Left lung (tissue), 4 donors: ENCODE measurements at regions not wholly inside any gene's neighbourhood (a gene's known extent, or its start where the extent isn't known, plus 50 kb on each side); places are given as distances from the start of the nearest gene placed in this dataset.

ENCODE experiments used
- ATAC-seq: fragments of 200-7000 bp; cut with Tn5 transposase; one replicate; pipeline ENCODE4 v1.9.1; 2020; ENCODE audit warnings: moderate library complexity
- DNase-seq, 4 donors: peaks; one replicate each; pipeline ENCODE4 v3.0.0-alpha.2; 2013 to 2020
- H3K27ac ChIP-seq, 2 donors: fragments of 200-600 bp; sonication (generic) in 1 of 2; one replicate each; pipeline versions ENCODE4 v1.5.0 to v1.8.0; 2020 to 2021
- H3K27me3 ChIP-seq, 2 donors: fragments of 200-600 bp; sonication (generic) in 1 of 2; one replicate each; pipeline versions ENCODE4 v1.5.0 to v1.8.0; 2020 to 2021
- H3K36me3 ChIP-seq, 2 donors: fragments of 200-600 bp; sonication (generic) in 1 of 2; one replicate each; pipeline versions ENCODE4 v1.5.0 to v1.8.0; 2020 to 2021
- H3K4me1 ChIP-seq, 2 donors: fragments of 200-600 bp; one replicate each; pipeline ENCODE4 v1.8.0; 2021
- H3K4me3 ChIP-seq, 2 donors: fragments of 200-600 bp; sonication (generic) in 1 of 2; one replicate each; pipeline versions ENCODE4 v1.5.0 to v1.8.0; 2020 to 2021; ENCODE audit warnings: mild to moderate bottlenecking in 1 of 2
- H3K9me3 ChIP-seq, 2 donors: fragments of 200-600 bp; sonication (generic) in 1 of 2; one replicate each; pipeline versions ENCODE4 v1.5.0 to v1.8.0; 2020 to 2021
- CTCF ChIP-seq, 2 donors: fragments of 200-600 bp; sonication (generic) in 1 of 2; IDR thresholded peaks; one replicate each; pipeline versions ENCODE4 v1.5.0 to v1.8.0; 2021; ENCODE audit warnings: antibody characterized with exemption in 2 of 2
- intact Hi-C, 2 donors: fragments of 100-400 bp; cut with DNase I; formaldehyde crosslinking; loops; one replicate each; pipeline versions ENCODE4 v1.11.2 to v1.14.2; 2022
- donor health status: DM: no; HTN: yes; CAD: no.
- donor health status: DM: no; HTN: no; CAD: no.

- Histone ChIP-seq H3K9me3 (no peaks in the 10 kb centered on the region), H3K36me3 (no peaks in the 10 kb centered on the region), H3K27me3 (no peaks in the 10 kb centered on the region), H3K4me1 (no peaks in the 10 kb centered on the region), H3K27ac (no peak overlapping the region), H3K4me3 (no peak overlapping the region)
- no peak for DNase-seq
- no peak for ATAC-seq
- intact Hi-C loops: no loop called here
- TF ChIP-seq CTCF (IDR thresholded peaks at IDR 0.05): no peak
Measured at GRCh38 chr13:80751854-80752253, 410.9 kb upstream of the SPRY2 start.

- no peak for DNase-seq
Measured at GRCh38 chr13:80744147-80744914, 403.4 kb upstream of the SPRY2 start.

GRCh38 chr13:80742033-80742432, 401.1 kb upstream of the SPRY2 start:
- Histone ChIP-seq H3K27me3 (no peaks in the 10 kb centered on the region), H3K36me3 (no peaks in the 10 kb centered on the region), H3K4me3 (no peak overlapping the region), H3K4me1 (no peaks in the 10 kb centered on the region), H3K9me3 (peaks cover 0 to 15% of the 10 kb centered on the region in 2 donors), H3K27ac (no peak overlapping the region)
- DNase-seq: no peak
- TF ChIP-seq CTCF (IDR thresholded peaks at IDR 0.05): no peak
- intact Hi-C loops: no loop called here
- no peak for ATAC-seq

More at GRCh38 chr13:80744147-80744914, 403.4 kb upstream of the SPRY2 start:
- no peak overlapping the region for H3K4me3 ChIP-seq
- H3K36me3 ChIP-seq: no peaks in the 10 kb centered on the region
- ATAC-seq: no peak
- no peak for TF ChIP-seq CTCF (IDR thresholded peaks at IDR 0.05)
- no peak overlapping the region for H3K27ac ChIP-seq
- intact Hi-C loops: no loop called here
- H3K27me3 ChIP-seq: no peaks in the 10 kb centered on the region
- no peaks in the 10 kb centered on the region for H3K4me1 ChIP-seq
- H3K9me3 ChIP-seq: no peaks in the 10 kb centered on the region

GRCh38 chr13:80740071-80740470, 399.1 kb upstream of the SPRY2 start:
- intact Hi-C loops: no loop called here
- Histone ChIP-seq H3K36me3 (no peaks in the 10 kb centered on the region), H3K27ac (no peak overlapping the region), H3K9me3 (peaks cover 0 to 15% of the 10 kb centered on the region in 2 donors), H3K4me3 (no peak overlapping the region), H3K4me1 (no peaks in the 10 kb centered on the region), H3K27me3 (no peaks in the 10 kb centered on the region)
- ATAC-seq (no peak), DNase-seq (no peak)
- no peak for TF ChIP-seq CTCF (IDR thresholded peaks at IDR 0.05)

GRCh38 chr13:80737513-80737912, 396.6 kb upstream of the SPRY2 start:
- Histone ChIP-seq H3K4me3 (no peak overlapping the region), H3K9me3 (peaks cover 0 to 17% of the 10 kb centered on the region in 2 donors), H3K27me3 (no peaks in the 10 kb centered on the region), H3K4me1 (no peaks in the 10 kb centered on the region), H3K27ac (no peak overlapping the region), H3K36me3 (no peaks in the 10 kb centered on the region)
- intact Hi-C loops: no loop called here
- no peak for DNase-seq
- no peak for ATAC-seq
- no peak for TF ChIP-seq CTCF (IDR thresholded peaks at IDR 0.05)
